CD4-positive, alpha-beta T cell treated with Interferon gamma for 1 hour (primary cell): ENCODE measurements at regions not wholly inside any gene's neighbourhood (a gene's known extent, or its start where the extent isn't known, plus 50 kb on each side); places are given as distances from the start of the nearest gene placed in this dataset.

Experiments
- DNase-seq: peaks from one replicate; pipeline ENCODE4 v3.0.0-alpha.2; 2020

GRCh38 chr15:97521381-97522285 lies 438.9 kb upstream of the ARRDC4 start:
- no peak for DNase-seq

- no peak for DNase-seq
Measured at GRCh38 chr15:97522347-97522746, 438.2 kb upstream of the ARRDC4 start.

GRCh38 chr15:97525809-97526208 lies 434.7 kb upstream of the ARRDC4 start:
- DNase-seq: no peak

- no peak for DNase-seq
Measured at GRCh38 chr15:97528238-97528637, 432.3 kb upstream of the ARRDC4 start.

GRCh38 chr15:97545799-97546198 lies 414.7 kb upstream of the ARRDC4 start:
- no peak for DNase-seq

GRCh38 chr15:97547381-97547780 lies 413.1 kb upstream of the ARRDC4 start:
- no peak for DNase-seq

- no peak for DNase-seq
Measured at GRCh38 chr15:97561529-97561928, 399.0 kb upstream of the ARRDC4 start.

GRCh38 chr15:97563516-97563915 lies 397.0 kb upstream of the ARRDC4 start:
- no peak for DNase-seq

GRCh38 chr15:97566961-97567360 lies 393.5 kb upstream of the ARRDC4 start:
- DNase-seq: no peak

GRCh38 chr15:97567411-97567810 lies 393.1 kb upstream of the ARRDC4 start:
- DNase-seq: no peak

- DNase-seq: no peak
Measured at GRCh38 chr15:97576929-97577645, 383.4 kb upstream of the ARRDC4 start.

GRCh38 chr15:97585408-97585807 lies 375.1 kb upstream of the ARRDC4 start:
- no peak for DNase-seq

- no peak for DNase-seq
Measured at GRCh38 chr15:97592778-97593177, 367.7 kb upstream of the ARRDC4 start.

GRCh38 chr15:97597801-97598200 lies 362.7 kb upstream of the ARRDC4 start:
- DNase-seq: no peak

GRCh38 chr15:97598353-97598798 lies 362.1 kb upstream of the ARRDC4 start:
- DNase-seq: no peak

GRCh38 chr15:97600190-97600589 lies 360.3 kb upstream of the ARRDC4 start:
- no peak for DNase-seq

GRCh38 chr15:97604677-97605076 lies 355.8 kb upstream of the ARRDC4 start:
- no peak for DNase-seq

GRCh38 chr15:97615114-97615513 lies 345.4 kb upstream of the ARRDC4 start:
- DNase-seq: no peak

- no peak for DNase-seq
Measured at GRCh38 chr15:97623091-97623661, 337.3 kb upstream of the ARRDC4 start.

GRCh38 chr15:97627634-97628033 lies 332.9 kb upstream of the ARRDC4 start:
- no peak for DNase-seq

- DNase-seq: no peak
Measured at GRCh38 chr15:97645758-97646157, 314.7 kb upstream of the ARRDC4 start.

GRCh38 chr15:97648728-97649127 lies 311.8 kb upstream of the ARRDC4 start:
- DNase-seq: no peak

GRCh38 chr15:97652041-97652440 lies 308.5 kb upstream of the ARRDC4 start:
- DNase-seq: no peak

- DNase-seq: no peak
Measured at GRCh38 chr15:97652700-97653167, 307.8 kb upstream of the ARRDC4 start.
